Stimulated activated CD8-positive, alpha-beta memory T cell treated with anti-CD3 and anti-CD28 coated beads, Interleukin-12 subunit alpha, Interleukin-12 subunit beta, amount 100 ng/mL, for 1 hour (primary cell): ENCODE measurements at regions not wholly inside any gene's neighbourhood (a gene's known extent, or its start where the extent isn't known, plus 50 kb on each side); places are given as distances from the start of the nearest gene placed in this dataset.
"Not testable (repeated sequence)": the region's sequence is repeated elsewhere in the genome, so short reads cannot be mapped to it uniquely, and the experiment has no call there.

Experiments used
- DNase-seq: peaks from one replicate; pipeline ENCODE4 v3.0.0-alpha.2; 2020; ENCODE audit warnings: low read depth

DNA sequence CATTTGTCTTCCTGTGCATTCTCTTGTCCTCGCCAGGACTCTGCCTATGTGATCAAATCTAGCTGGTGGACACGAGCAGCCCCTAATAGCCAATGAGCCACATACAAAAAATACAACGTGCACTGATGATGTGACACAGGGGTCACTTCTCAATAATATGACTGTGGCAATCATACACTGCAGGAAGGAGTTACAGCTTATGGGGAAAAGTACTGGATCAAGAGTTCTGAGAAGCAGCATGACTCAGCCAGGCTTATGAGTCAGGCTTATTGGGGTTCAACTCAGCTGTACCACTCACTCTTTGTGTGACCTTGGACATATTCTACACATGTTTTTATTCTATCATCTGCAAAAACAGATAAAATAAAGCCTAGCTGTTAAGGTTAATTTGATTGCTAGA is 889.4 kb upstream of the TENM4 start:
- DNase-seq, result no peak

DNA sequence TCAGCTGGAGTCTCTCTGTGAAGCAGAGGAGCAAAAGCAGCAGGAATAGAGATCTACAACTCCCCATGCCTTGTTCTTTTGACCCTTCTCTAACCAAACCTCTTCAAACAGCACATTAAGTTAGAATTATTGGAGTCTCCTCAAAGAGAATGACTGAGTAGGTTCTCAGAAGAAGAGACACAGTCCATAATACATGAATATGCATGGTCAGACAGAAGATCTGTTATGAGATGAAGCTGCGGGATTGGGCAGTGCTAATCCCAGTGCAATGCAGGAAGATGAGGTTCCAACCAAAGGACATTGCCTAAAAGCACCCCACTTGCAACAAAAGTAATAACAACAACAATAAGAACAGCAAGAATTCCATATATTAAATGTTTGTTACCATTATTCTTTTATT is 887.9 kb upstream of the TENM4 start:
- DNase-seq, result no peak

DNA sequence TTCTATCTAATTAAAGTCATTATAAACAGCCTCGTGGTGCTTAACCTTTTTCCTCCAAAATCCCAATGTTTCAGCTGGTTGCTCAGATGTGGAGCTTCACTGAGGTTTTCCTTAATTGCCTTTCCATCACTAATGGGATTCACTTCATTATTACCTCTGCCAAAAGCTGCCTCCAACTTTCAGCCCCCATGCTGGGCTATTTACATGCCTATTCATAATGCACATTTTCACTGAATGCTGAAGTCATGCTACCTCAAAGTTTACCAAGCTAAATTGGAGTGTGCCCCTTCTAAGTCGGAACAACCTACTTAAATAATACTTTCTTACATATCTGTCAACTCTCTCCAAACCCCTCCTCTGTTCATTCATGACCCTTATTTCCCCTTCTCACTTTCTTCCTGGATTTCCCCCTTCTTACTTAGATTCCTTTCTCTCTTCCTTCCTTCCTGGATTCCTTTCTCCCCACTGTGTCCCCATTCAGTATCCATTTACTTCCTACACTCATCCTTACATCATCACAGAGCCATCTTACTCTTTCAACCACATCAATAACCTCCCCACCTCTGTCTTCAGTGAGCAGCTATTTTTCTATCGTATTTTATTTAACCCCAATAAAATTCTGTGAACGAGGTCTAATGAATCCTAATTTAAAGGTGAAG is 887.3 kb upstream of the TENM4 start:
- DNase-seq, result no peak

DNA sequence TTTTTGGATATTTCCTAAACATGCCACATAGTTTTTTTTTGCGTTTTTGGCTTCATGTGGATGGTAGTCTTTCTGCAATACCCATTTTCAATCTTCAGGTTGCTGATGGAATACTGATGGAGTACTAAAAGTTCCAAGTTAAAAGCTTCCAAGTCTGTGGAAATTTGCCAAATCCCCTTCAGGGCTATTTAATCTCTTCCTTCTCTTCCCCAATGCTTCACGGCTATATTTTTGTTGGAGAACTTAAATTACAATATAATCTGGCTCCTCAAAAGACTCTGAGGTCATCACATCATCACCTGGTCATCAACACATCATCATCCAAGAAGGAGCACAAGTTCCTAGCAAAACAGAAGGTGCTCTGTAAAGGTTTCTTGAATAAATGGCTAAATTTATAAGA is 881.0 kb upstream of the TENM4 start:
- DNase-seq, result no peak

DNA sequence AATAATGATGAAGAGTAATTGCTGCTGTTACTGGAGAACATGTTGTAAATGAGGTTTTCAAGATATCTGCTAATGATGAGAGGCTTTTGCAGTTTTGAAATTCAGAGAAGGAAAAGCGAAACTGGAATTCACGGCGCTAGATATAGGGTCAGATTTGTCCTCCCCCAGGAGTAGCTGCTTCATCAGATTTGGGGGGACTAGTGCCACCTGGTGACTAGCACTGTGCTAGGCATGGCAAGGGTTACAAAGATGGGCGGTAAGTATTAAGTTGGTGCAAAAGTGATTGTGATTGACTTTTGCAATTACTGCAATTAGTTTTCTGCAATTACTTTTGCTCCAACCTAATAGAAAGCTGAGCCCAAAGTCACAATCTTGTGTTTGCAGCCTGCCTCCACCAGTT is 879.9 kb upstream of the TENM4 start:
- no peak for DNase-seq

DNA sequence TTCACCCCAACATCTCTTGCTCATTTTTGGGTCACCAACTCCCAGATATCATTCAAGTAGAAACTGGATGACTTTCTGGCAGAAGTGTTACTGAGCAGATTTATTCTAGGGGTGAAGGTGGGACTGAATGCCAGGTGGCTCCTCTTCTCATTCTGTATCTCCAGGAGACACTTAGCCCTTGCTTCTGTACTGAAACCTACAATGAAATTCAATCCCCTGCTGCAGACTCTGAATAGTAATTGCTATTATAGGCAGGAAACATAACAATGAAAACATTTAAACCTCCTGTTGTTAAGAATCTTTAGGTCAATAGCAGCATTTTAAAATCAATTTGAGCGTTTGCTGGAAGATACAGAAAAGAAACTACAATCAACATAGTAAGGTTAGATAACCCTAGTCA is 879.4 kb upstream of the TENM4 start:
- no peak for DNase-seq

DNA sequence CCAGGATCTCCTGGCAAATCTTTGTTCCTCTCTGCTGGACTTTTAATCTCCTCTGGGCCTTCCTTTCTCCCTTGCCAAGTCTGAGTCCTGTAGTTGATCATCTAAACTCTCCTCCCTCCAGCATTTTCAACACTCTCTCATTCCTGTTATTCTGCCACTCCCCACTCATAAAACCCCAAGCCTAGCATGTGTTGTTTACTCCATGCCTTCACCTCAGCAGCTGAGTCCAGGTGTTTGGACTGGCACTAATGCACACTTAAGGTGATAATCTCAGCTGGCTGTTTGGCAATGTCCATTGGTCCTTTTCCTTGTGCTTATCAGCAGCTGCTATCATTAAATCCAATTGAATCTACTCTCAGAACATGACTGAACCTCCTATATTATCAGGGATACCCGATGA is 876.8 kb upstream of the TENM4 start:
- DNase-seq, result no peak

DNA sequence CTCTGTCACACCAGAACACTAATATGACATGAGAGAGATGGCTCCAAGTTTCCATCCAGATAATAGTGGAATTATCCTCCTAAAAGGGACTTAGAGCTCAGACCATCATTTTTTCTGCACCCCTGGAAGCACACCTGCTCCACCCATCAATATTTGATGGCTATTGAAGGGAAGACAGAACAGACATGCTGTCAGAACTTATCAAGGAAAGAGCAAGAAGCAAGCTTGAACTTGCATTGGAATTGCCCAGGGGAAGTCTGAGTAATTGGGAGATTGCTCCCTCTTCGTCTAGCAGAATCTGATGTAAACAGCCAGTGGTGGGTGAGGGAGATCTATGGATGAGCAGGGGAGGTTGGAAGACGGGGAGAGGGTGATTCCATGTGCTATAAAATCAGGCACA is 874.4 kb upstream of the TENM4 start:
- no peak for DNase-seq

DNA sequence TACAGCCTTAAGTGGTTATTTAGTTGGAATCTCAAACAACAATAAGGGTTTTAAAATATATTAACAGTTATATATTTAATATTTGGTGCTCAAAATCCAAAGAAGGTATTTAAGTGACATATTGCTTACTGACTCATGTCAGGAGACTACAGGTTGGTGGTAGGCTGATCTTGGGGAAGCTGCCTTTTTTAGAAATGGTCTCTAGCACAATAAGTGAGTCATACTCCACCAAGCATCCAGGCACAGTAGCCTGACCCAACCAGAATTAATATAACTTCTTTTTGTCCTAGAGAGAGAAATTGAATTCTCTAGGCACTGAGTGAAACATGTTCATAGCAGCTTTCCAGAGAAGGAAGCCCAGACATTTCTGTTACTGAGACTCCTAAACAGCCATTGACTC is 868.5 kb upstream of the TENM4 start:
- no peak for DNase-seq

DNA sequence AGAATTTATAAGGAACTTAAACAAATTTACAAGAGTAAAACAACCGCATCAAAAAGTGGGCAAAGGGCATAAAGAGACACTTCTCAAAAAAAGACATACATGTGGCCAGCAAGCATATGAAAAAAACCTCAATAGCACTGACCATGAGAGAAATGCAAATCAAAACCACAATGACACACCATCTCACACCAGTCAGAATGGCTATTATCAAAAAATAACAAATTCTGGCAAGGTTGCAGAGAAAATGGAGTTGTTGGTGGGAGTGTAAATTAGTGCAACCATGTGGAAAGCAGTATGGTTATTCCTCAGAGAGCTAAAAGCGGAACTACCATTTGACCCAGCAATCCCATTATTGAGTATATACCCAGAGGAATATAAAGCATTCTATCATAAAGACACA is 866.8 kb upstream of the TENM4 start:
- no peak for DNase-seq

DNA sequence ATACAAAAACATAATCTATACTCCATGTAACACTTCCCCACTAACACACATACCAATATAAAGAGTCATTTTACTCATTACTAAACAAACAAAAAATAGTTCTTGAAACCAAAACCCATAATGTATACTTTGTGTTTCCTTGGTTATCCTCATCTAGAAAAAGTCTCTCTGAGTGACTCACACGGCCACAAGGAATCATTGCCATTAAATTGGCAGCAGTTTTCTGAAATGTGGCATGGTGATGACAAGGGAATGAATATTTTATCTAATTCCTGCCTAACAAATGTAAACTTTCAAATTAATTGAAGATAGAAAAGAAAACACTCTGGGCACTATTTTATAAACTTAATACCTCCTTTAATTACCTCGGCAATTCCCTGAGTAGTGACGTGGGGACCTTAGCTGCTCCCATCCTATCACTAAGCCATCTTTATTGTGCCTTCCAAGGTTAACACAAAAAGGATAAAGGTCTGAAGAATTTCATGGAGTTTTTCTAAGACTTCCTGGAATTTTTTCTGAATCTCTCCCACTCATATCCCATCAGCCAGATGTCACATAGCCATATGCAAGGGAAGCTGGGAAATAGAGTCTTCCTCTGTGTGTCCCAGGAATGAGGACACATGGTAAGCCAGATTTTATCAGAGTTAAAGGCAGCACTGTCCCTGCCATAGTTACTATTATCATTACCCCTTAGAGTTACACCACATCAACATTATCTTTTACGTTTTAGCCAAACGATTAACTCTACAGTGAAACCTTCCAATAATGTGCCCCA is 857.2 kb upstream of the TENM4 start:
- no peak for DNase-seq

DNA sequence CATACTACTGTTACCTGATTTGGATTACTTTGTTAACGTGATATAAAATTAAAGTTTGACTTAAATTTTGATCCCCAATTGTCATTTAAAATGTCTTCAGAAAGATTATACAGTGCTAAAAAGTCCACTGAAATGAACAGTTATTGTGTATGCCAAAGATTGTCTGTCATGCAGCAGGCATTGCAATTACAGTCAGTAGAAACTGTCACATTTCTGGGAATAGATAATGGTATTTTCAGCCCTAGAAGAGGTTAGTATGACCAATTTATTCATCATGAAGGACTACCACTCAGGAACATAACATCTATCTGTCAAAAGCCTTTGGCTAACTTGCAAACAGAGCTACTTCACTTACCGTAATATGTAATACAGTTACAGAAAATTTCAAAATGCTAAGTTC is 852.5 kb upstream of the TENM4 start:
- DNase-seq, result no peak

DNA sequence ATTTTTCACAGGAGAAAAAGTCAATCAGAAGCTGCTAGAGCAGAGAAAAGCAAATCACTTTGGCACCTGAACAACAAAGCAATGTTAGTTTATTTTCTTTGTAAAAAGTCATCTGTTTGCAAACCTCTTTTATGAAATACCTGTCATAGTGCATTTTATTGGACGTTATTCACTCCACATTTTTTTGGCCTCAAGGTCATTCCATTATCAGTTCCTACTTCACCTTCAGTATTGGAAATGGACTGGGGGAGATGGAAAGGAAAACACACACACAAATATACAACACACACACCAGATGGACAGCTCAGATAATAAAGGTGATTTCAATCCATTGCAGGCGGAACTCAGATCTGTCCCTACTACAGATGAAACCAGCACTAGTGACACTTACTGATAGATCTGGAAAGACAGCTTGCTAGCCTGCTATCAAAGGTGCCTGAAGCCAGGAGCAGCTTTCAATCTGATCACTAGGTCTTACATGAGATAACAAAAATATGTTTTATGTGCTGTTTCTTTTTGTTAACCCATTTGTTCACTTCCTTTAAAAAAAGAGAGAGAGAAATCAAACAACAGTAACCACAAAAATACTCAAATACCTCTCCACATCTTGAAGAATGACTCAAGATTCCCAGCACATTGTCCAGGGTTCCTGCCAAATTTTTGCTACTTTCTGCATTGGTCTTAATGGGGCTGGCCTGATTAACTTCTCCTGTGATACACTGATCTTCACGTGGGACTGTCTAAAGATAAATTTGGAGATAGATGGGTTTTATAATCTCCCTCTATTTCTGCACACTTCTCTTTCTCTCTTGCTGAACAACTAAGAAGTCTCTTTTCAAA is 844.3 kb upstream of the TENM4 start:
- no peak for DNase-seq

DNA sequence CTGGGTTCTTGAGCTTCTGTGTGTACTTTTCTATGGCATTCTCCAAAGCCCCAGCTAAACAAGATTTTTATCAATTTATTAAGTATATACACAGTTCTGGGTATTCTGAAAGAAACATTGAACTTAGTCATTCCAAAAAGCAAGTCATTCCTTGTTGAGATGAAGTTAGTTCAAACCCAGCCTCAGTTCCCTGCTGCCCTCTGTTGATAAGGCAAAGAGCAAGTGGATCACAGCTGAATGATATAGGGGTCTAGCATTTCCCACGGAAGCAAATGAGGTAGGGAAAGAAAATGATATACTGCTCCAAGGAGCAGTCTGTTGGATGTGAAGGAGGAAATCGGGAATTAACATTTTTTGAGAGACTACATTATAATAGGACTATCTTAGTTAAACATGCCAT is 841.8 kb upstream of the TENM4 start:
- no peak for DNase-seq

DNA sequence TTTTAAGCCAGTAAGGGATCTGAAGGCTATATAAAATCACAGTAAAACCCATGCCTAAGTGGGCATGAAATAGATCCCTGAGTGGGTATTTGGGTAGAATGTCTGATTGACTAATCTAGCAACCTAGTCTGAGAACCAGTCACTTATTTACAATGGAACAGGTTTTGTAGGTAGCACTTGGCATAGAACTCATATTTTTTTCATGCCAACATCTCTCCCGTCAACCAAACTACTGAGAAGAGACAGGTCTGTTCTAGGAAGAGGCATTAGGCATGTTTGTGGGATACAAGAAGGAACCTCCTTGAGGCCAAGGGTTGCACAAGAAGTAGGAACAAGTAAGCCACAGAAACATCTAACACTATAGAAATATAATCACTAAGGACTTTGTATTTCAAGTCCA is 840.4 kb upstream of the TENM4 start:
- no peak for DNase-seq

DNA sequence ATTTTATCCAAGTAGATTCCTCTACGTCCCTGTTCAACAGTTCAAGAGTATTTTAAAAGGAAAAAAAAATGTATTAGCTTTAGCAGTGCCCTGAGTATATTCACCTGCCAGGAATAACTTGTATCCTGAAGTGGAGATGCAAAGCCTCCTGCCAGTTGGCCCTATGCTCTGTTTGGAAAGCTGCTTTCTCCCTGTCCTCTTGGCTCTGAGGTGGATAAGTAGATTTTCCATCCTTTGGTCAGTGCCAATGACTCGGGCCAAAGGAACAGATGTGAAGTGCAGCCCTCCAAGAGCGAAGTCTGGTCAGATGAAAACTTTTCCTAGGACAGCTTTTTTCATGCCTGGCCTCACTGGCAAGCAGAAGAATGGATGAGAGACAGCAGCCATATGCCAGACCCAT is 839.9 kb upstream of the TENM4 start:
- DNase-seq, result no peak

DNA sequence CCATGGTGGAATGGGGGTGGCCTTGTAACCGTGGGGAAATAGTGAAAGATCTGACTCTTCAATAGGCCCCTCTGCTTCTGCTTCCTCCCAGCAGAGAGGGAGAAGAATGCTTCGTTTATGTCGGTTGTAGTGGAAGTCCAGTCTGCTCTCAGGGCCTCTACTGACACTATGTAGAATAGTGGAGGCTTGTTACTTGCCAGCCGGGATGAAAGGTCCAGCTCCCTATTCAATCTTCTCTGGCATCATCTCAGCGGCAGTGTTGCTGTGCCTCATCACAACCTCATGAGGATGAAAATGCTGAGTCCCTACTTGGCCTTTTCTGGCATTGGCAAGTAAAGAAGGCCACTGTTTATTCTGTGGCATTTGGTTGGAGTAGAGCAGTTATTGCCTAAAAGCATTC is 820.9 kb upstream of the TENM4 start:
- no peak for DNase-seq

DNA sequence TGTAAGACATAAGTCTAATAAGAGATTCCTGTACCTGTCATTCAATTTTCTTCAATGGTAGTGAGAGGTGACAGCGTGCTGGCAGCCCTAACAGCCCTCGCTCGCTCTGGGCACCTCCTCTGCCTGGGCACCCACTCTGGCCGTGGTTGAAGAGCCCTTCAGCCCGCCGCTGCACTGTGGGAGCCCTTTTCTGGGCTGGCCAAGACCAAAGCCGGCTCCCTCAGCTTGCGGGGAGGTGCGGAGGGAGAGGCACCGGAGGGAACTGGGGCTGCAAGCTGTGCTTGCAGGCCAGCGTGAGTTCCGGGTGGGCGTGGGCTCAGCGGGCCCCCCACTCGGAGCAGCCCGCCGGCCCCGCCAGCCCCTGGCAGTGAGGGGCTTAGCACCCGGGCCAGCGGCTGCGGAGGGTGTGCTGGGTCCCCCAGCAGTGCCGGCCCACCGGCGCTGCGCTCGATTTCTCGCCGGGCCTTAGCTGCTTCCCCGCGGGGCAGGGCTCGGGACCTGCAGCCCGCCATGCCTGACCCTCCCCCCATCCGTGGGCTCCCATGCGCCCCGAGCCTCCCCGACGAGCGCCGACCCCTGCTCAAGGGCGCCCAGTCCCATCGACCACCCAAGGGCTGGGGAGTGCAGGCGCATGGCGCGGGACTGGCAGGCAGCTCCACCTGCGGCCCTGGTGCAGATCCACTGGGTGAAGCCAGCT is 816.6 kb upstream of the TENM4 start:
- not testable (repeated sequence) for DNase-seq

DNA sequence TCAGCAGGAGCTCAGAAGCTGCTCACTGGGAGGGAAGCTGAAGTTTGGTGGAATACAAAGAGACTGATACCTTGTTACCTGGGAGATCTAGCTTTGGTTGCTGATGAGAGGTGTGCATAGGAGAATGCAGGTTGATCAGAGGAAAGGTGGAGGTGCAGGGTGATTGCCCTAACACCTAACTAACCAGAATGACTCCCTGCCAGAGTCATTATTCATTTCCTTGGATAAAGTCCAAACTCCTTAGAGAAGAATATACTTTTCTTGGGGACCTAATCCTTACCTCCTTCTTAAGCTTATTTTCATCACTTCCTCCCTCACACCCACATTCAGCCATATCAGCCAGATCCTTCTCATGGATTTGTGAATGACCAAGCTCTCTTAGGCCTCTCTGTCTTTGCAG is 814.2 kb upstream of the TENM4 start:
- DNase-seq, result no peak

DNA sequence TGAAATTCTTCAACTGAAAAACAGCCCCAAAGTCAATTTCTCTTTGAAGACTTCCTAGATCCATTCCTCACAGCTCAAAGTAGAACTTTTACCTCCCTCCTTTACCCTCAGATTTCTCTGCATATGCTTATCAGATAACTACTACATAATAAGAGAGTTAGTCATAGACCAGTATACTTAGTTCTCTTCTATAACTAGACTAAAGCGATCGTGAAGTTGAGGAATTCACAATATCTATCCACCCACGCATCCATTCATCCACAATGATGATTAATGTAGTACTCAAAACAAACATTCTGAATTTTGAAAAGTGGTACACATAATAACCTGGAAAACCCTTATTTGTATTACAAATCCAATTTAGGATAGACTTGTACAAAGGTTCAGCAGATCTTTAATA is 800.9 kb upstream of the TENM4 start:
- DNase-seq, result no peak

DNA sequence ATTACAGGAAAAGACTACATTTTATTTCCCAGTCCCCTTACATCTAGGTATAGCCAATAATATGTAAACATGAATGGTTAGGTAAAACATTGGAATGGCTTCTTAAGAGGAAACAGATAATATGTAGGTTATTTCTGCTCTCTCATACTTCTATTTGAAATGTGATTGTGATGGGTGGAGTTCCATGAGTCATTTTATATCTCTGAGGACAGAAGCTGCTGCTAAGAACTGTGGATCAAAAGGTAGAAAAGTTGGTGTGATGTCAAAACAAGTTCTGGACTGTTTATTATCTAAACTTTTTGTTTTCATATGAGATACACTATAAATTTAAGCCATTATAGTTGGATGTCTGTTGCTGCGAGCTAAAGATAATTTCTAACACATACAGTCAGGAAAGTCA is 799.4 kb upstream of the TENM4 start:
- no peak for DNase-seq

DNA sequence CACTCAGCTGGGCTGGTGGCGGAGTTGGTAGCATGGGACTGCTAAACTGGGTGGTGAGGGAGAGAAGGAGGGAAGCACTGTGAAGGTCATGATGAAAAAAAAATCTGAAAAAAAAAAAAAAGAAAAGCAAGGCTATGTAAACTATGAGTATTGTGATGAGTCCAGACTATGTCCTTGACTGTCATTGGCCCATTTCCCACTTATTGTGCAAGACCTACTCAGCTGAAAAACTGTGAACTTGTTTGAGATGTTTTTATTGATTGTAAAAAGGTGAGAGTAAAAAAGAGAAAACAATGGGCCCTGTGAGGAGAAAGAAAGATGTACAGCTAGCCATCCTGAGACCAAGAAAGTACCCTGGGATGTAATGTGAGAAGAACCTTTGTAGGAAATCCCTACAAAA is 798.4 kb upstream of the TENM4 start:
- no peak for DNase-seq

DNA sequence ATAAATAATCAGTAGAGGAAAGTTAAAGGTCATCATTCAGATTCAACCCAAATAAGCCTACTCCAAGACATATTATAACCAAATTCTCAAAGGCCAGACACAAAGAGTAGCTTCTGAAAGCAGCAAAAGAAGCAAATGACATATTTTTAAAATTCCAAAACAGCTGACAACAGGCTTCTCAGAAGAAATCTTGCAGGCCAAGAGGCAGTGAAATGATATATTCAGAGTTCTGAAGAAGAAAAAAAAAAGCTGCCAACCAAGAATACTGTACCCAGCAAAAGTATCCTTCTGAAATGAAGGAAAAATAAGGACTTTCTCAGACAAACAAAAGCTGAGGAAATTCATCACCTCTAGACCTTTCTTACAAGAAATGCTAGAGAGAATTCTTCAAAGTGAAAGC is 787.1 kb upstream of the TENM4 start:
- no peak for DNase-seq
